Tibial nerve (tissue), 4 donors: ENCODE measurements at regions not wholly inside any gene's neighbourhood (a gene's known extent, or its start where the extent isn't known, plus 50 kb on each side); places are given as distances from the start of the nearest gene placed in this dataset.

Experiments used
- DNase-seq, 2 donors: peaks; one replicate each; pipeline ENCODE4 v3.0.0-alpha.2; 2019; ENCODE audit warnings: low spot score in 2 of 2
- H3K27ac ChIP-seq, 4 donors: fragments of 200-600 bp; sonication (generic) in 3 of 4; one replicate each; pipeline ENCODE4 v1.5.1; 2017 to 2019; ENCODE audit warnings: mild to moderate bottlenecking in 1 of 4
- H3K27me3 ChIP-seq, 2 donors: fragments of 200-600 bp; sonication (generic) in 1 of 2; one replicate each; pipeline versions ENCODE4 v1.5.1 to v1.6.0; 2017 to 2019
- H3K36me3 ChIP-seq, 3 donors: fragments of 200-600 bp; sonication (generic); one replicate each; pipeline ENCODE4 v1.5.1; 2018 to 2019
- H3K4me1 ChIP-seq, 4 donors: fragments of 200-600 bp; sonication (generic) in 3 of 4; one replicate each; pipeline ENCODE4 v1.5.1; 2017 to 2019
- H3K4me3 ChIP-seq, 4 donors: fragments of 200-600 bp; sonication (generic) in 3 of 4; one replicate each; pipeline ENCODE4 v1.5.1; 2017 to 2019; ENCODE audit warnings: mild to moderate bottlenecking in 1 of 4, moderate library complexity in 1 of 4
- H3K9me3 ChIP-seq, 4 donors: fragments of 200-600 bp; sonication (generic) in 3 of 4; one replicate each; pipeline ENCODE4 v1.5.1; 2017 to 2019
- EP300 ChIP-seq, 2 donors: sonication (generic); formaldehyde crosslinking; IDR thresholded peaks; one replicate each; pipeline ENCODE4 v1.6.1; 2017; ENCODE audit warnings: antibody characterized with exemption in 2 of 2, mild to moderate bottlenecking in 1 of 2
- POLR2A ChIP-seq, 2 donors: fragments of 450-650 bp; IDR thresholded peaks; one replicate each; pipeline ENCODE4 v1.6.1; 2017; ENCODE audit warnings: antibody characterized with exemption in 2 of 2, mild to moderate bottlenecking in 2 of 2, moderate library complexity in 2 of 2
- WGBS, 2 donors: methylation state at CpG; one replicate each; pipeline ENCODE4 v1.1.5; 2018; 5-methylcytosine and 5-hydroxymethylcytosine counted together
- TF ChIP-seq, protein P1 (sequence below), 5 experiments: fragments of 200-600 bp in 3 of 5; fragments of 450-650 bp in 2 of 5; sonication (generic) in 3 of 5; IDR thresholded peaks; one replicate each; pipeline ENCODE4 v1.5.1; 2016 to 2019; ENCODE audit warnings: antibody characterized with exemption in 5 of 5, mild to moderate bottlenecking in 3 of 5, moderate library complexity in 2 of 5

DNA sequence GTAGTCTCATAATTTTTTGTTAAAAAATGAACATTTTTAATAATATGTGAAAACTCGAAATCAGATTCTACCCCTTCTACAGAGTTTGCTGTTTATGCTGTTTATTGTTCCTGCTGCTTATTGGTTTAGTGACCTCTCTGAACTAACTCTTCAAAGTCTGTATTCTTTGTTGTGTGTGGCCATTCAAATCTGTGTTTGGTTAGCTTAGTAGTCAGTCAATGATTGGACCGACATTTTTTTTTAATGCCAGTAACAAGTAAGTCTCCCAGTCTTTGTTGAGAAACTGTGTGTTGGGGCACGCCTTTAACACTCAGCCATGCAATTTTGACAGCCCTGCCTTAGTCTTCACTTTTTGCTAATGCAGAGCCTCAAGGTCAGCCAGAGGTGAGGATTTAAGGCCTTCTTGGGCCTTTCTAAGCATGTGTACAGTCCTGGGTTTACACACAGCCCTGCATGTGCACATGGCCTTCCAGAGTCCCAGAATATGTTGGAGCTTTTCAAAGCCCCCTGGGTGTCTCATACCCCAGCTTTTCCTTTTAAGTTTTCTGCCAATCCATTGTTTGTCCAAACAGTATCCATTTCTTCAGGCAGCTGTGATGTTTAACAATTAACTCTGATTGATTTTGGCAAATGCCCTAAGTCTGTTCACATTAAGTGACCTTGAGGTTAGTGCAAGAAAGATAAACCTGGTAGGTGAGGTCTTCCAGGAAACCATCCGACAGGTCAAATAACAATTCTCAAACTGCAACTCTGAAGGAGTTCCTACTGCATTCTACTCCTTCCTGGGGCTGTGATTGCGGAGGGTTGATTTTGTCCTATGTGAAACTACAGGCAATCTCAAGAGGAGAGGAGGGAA is 389.3 kb downstream of the PMP22 start:
- TF ChIP-seq EP300 (IDR thresholded peaks at IDR 0.05) (no peak), POLR2A (IDR thresholded peaks at IDR 0.05) (no peak)
- TF ChIP-seq, protein P1, sequence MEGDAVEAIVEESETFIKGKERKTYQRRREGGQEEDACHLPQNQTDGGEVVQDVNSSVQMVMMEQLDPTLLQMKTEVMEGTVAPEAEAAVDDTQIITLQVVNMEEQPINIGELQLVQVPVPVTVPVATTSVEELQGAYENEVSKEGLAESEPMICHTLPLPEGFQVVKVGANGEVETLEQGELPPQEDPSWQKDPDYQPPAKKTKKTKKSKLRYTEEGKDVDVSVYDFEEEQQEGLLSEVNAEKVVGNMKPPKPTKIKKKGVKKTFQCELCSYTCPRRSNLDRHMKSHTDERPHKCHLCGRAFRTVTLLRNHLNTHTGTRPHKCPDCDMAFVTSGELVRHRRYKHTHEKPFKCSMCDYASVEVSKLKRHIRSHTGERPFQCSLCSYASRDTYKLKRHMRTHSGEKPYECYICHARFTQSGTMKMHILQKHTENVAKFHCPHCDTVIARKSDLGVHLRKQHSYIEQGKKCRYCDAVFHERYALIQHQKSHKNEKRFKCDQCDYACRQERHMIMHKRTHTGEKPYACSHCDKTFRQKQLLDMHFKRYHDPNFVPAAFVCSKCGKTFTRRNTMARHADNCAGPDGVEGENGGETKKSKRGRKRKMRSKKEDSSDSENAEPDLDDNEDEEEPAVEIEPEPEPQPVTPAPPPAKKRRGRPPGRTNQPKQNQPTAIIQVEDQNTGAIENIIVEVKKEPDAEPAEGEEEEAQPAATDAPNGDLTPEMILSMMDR (IDR thresholded peaks at IDR 0.05) = no peak
- no peak overlapping the region for H3K4me3 ChIP-seq

DNA sequence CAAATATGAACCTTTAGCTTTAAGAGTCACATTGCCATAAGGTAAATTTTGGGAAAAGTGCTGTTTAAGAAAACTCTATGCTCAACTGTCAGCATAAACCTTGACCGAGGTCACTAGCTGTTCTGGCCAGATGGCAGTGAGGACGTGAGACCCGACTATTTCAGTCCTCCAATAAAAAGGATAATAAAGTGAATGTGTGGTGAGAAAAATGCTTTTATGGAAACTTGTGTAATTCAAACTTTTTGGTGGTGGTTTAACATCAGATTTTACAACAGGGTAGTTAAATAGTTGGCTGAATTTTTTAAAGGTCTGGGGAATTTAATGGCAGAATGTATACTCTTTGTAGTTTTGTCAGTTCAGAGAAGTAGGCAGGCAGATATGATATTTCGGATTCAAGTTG is 391.1 kb downstream of the PMP22 start:
- no peaks in the 10 kb centered on the region for H3K27me3 ChIP-seq
- H3K36me3 ChIP-seq = no peaks in the 10 kb centered on the region
- H3K27ac ChIP-seq = no peak overlapping the region
- H3K9me3 ChIP-seq = no peaks in the 10 kb centered on the region
- H3K4me1 ChIP-seq = no peaks in the 10 kb centered on the region
- no peak for DNase-seq
- TF ChIP-seq, protein P1 (IDR thresholded peaks at IDR 0.05) = no peak
- no peak for TF ChIP-seq POLR2A (IDR thresholded peaks at IDR 0.05)
- TF ChIP-seq EP300 (IDR thresholded peaks at IDR 0.05) = no peak
- 66 to 74% methylated on average over 4 of the region's 4 CpGs for WGBS, 2 donors
- H3K4me3 ChIP-seq = no peak overlapping the region

More for the DNA sequence above, 389.3 kb downstream of the PMP22 start:
- DNase-seq = no peak
- Histone ChIP-seq H3K36me3 (no peaks in the 10 kb centered on the region), H3K27ac (no peak overlapping the region), H3K4me1 (no peaks in the 10 kb centered on the region), H3K9me3 (no peaks in the 10 kb centered on the region), H3K27me3 (no peaks in the 10 kb centered on the region)
- 84 to 85% methylated on average over 5 of the region's 5 CpGs for WGBS, 2 donors

DNA sequence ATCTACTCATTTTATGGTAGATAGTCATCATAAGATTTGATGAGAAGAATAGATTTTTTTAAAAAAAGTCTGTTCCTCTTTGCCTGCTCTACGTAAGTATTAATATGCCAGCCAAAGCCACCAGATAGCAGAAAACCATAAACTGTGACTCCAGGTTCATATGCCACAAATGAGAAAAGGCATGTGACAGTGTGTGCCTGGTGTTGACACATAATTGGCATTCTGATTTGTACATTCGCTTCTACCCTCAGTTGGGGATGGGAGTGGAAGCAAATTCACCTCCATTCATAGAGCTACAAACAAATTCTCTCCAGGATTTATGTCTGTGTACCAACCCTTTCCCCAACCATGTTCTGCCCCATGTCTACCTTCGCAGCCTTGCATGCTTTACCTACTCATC is 391.6 kb downstream of the PMP22 start:
- Histone ChIP-seq H3K27ac (no peak overlapping the region), H3K27me3 (no peaks in the 10 kb centered on the region), H3K4me1 (no peaks in the 10 kb centered on the region), H3K9me3 (no peaks in the 10 kb centered on the region), H3K4me3 (no peak overlapping the region), H3K36me3 (no peaks in the 10 kb centered on the region)
- DNase-seq = no peak
- WGBS, 2 donors = 94 to 97% methylated on average over 3 of the region's 3 CpGs
- TF ChIP-seq POLR2A (IDR thresholded peaks at IDR 0.05) (no peak), EP300 (IDR thresholded peaks at IDR 0.05) (no peak)
- TF ChIP-seq, protein P1 (IDR thresholded peaks at IDR 0.05) = no peak

DNA sequence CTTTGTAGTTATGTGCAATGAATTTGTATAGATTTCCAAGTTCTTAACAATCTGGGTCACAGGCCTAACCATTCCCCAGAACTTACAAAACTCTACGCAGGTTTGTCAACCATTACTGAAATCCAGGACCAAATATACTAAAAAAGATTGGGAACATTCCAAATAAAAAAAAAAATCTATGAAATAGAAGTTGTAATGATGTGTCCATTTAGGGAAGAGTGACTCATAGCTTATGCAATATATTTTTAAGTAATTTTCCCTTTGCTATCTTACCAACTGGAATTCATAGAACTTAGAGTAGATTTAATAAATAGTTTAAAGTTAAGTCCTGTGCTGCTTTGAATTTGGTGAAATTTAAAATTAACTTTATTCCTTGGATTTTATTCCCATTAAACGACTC is 393.2 kb downstream of the PMP22 start:
- WGBS, 2 donors = 80 to 88% methylated on average over 2 of the region's 2 CpGs
- DNase-seq = no peak
- H3K27me3 ChIP-seq = no peaks in the 10 kb centered on the region
- no peaks in the 10 kb centered on the region for H3K36me3 ChIP-seq
- H3K27ac ChIP-seq = no peak overlapping the region
- TF ChIP-seq, protein P1 (IDR thresholded peaks at IDR 0.05) = no peak
- no peak for TF ChIP-seq EP300 (IDR thresholded peaks at IDR 0.05)
- no peak for TF ChIP-seq POLR2A (IDR thresholded peaks at IDR 0.05)
- no peak overlapping the region for H3K4me3 ChIP-seq
- no peaks in the 10 kb centered on the region for H3K9me3 ChIP-seq
- no peaks in the 10 kb centered on the region for H3K4me1 ChIP-seq

DNA sequence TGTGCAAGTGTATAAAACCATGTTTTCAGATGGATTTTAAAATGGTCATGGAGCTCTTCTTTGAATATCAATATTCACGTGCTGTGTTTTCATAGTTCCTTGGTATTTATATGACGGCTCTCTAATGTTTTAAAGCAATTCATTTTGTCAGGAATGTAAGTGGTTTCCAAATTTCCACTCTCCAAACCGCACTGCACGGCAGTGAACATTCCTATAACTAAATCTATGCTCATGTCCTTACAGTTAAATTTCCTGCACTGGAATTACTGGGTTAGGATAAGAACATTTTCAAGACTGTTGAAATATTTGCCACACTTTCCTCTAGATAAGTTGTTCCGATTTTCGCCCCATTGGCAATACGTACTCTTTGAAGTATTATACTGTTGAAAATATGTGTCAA is 398.9 kb downstream of the PMP22 start:
- no peak for DNase-seq
- WGBS, 2 donors = 90 to 92% methylated on average over 7 of the region's 7 CpGs
- TF ChIP-seq EP300 (IDR thresholded peaks at IDR 0.05) = no peak
- TF ChIP-seq POLR2A (IDR thresholded peaks at IDR 0.05) = no peak
- TF ChIP-seq, protein P1 (IDR thresholded peaks at IDR 0.05) = no peak
- H3K4me3 ChIP-seq = no peak overlapping the region
- no peaks in the 10 kb centered on the region for H3K4me1 ChIP-seq
- H3K9me3 ChIP-seq = peaks cover 0 to 8% (median 0%) of the 10 kb centered on the region in 4 donors
- H3K36me3 ChIP-seq = no peaks in the 10 kb centered on the region
- no peak overlapping the region for H3K27ac ChIP-seq
- no peaks in the 10 kb centered on the region for H3K27me3 ChIP-seq
